NT2/D1 (cell line): ENCODE measurements at regions not wholly inside any gene's neighbourhood (a gene's known extent, or its start where the extent isn't known, plus 50 kb on each side); places are given as distances from the start of the nearest gene placed in this dataset.

Source experiments
- DNase-seq: peaks from one replicate; pipeline ENCODE4 v3.0.0-alpha.2; 2011; ENCODE audit warnings: low read depth, low spot score
- H3K27me3 ChIP-seq: 2 replicates; pipeline ENCODE4 v1.6.0; 2011; ENCODE audit warnings: mild to moderate bottlenecking; ENCODE audit not compliant: insufficient read length, insufficient read depth
- H3K36me3 ChIP-seq: 2 replicates; pipeline ENCODE4 v1.6.1; 2011; ENCODE audit warnings: mild to moderate bottlenecking, low read length, mixed read lengths; ENCODE audit not compliant: insufficient read depth, insufficient read length
- H3K4me1 ChIP-seq: 2 replicates; pipeline ENCODE4 v1.5.1; 2011; ENCODE audit not compliant: insufficient read depth, insufficient read length
- H3K4me3 ChIP-seq: 2 replicates; pipeline ENCODE4 v1.5.1; 2011; ENCODE audit warnings: low read depth; ENCODE audit not compliant: insufficient read length
- H3K9ac ChIP-seq: 2 replicates; pipeline ENCODE4 v1.6.0; 2011; ENCODE audit warnings: low read depth; ENCODE audit not compliant: insufficient read length
- H3K9me3 ChIP-seq: 2 replicates; pipeline ENCODE4 v1.5.1; 2011; ENCODE audit warnings: mild to moderate bottlenecking, low read length; ENCODE audit not compliant: insufficient read depth
- SUZ12 ChIP-seq: IDR thresholded peaks from 2 replicates; pipeline ENCODE4 v1.6.1; 2011; ENCODE audit not compliant: insufficient read length, insufficient read depth; ENCODE audit errors: extremely low read depth
- YY1 ChIP-seq: IDR thresholded peaks from 2 replicates; pipeline ENCODE4 v1.6.1; 2011; ENCODE audit not compliant: insufficient read length, insufficient read depth
- ZNF274 ChIP-seq: IDR thresholded peaks from 2 replicates; pipeline ENCODE4 v1.6.1; 2011; ENCODE audit warnings: mild to moderate bottlenecking, low read depth, low read length

GRCh38 chr14:53796734-53797133, 159.9 kb downstream of the BMP4 start:
- Histone ChIP-seq H3K9me3 (no peaks in the 10 kb centered on the region), H3K36me3 (no peaks in the 10 kb centered on the region), H3K9ac (no peak overlapping the region), H3K4me1 (no peaks in the 10 kb centered on the region), H3K27me3 (no peaks in the 10 kb centered on the region), H3K4me3 (no peak overlapping the region)
- DNase-seq, result no peak
- TF ChIP-seq YY1 (no peak), SUZ12 (no peak)

DNA sequence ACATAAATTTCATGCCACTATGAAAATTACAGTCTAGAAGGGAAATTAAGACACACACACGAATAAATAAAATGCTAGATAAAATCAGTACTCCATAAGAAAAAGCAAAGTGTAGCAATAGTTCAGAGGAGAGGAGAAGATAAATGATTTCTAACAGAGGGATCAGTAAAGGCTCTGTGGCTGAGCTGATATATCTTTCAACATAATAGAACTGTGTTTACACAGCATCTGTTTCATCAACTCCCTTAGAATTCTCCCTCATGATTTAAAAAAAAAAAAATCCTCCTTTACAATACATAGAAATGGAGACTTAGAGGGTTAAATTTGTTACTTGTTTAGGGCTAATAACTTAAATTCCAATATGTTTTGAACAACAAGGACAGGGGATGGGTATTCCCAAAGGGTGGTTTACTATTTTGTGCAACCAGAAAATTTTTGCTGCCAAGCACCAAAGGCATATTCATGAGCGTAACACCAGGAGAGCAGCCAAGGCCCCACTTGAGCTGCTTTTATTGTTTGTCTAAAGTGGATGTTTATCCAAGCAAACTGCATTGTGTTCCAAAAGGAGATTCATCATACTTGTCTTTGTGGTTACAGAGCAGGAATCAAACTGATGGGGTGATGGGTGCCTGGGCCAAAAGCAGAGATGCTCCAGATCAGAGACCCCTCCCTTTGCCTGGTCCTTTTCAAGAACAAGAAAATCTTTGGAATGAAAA, 162.7 kb downstream of the BMP4 start:
- TF ChIP-seq YY1 (no peak), SUZ12 (no peak), ZNF274 (no peak)
- Histone ChIP-seq H3K36me3 (no peaks in the 10 kb centered on the region), H3K27me3 (no peaks in the 10 kb centered on the region), H3K4me3 (no peak overlapping the region), H3K9ac (no peak overlapping the region), H3K9me3 (no peaks in the 10 kb centered on the region), H3K4me1 (no peaks in the 10 kb centered on the region)
- no peak for DNase-seq

GRCh38 chr14:53792909-53793308, 163.7 kb downstream of the BMP4 start:
- Histone ChIP-seq H3K36me3 (no peaks in the 10 kb centered on the region), H3K9me3 (no peaks in the 10 kb centered on the region), H3K9ac (no peak overlapping the region), H3K4me1 (no peaks in the 10 kb centered on the region), H3K27me3 (no peaks in the 10 kb centered on the region), H3K4me3 (no peak overlapping the region)
- TF ChIP-seq ZNF274 (no peak), SUZ12 (no peak), YY1 (no peak)
- no peak for DNase-seq

- Histone ChIP-seq H3K27me3 (no peaks in the 10 kb centered on the region), H3K9me3 (no peaks in the 10 kb centered on the region), H3K9ac (no peak overlapping the region), H3K4me1 (no peaks in the 10 kb centered on the region), H3K36me3 (no peaks in the 10 kb centered on the region), H3K4me3 (no peak overlapping the region)
- no peak for TF ChIP-seq SUZ12
- TF ChIP-seq YY1, result no peak
- TF ChIP-seq ZNF274, result no peak
- no peak for DNase-seq
Measured at GRCh38 chr14:53790731-53791500, 165.7 kb downstream of the BMP4 start.

DNA sequence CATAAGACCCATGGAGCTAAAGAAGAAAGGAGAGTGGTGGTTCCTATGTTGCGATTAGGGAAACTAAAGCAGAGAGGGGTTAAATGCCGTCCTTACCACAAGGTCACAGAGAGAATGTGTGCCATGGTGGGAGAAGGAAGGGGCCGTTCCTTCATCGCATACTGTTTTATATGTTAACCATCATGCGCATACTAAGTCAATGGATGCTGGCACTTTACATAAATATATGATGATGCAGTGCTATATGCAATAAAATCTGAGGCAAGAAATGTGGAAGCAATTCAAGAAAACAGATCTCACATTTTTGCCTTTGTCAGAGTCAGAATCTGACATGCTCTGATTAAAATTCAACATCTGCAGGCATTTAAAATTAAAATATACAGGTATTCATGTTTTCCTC, 168.1 kb downstream of the BMP4 start:
- Histone ChIP-seq H3K27me3 (no peaks in the 10 kb centered on the region), H3K9ac (no peak overlapping the region), H3K9me3 (no peaks in the 10 kb centered on the region), H3K4me1 (no peaks in the 10 kb centered on the region), H3K4me3 (no peak overlapping the region), H3K36me3 (no peaks in the 10 kb centered on the region)
- TF ChIP-seq YY1 (no peak), ZNF274 (no peak), SUZ12 (no peak)
- DNase-seq, result no peak

GRCh38 chr14:53786045-53786444, 170.6 kb downstream of the BMP4 start:
- TF ChIP-seq SUZ12, result no peak
- no peak for TF ChIP-seq ZNF274
- TF ChIP-seq YY1, result no peak
- H3K4me1 ChIP-seq, result no peaks in the 10 kb centered on the region
- no peak overlapping the region for H3K4me3 ChIP-seq
- H3K27me3 ChIP-seq, result no peaks in the 10 kb centered on the region
- no peaks in the 10 kb centered on the region for H3K36me3 ChIP-seq
- H3K9ac ChIP-seq, result no peak overlapping the region
- H3K9me3 ChIP-seq, result no peaks in the 10 kb centered on the region
- DNase-seq, result no peak

DNA sequence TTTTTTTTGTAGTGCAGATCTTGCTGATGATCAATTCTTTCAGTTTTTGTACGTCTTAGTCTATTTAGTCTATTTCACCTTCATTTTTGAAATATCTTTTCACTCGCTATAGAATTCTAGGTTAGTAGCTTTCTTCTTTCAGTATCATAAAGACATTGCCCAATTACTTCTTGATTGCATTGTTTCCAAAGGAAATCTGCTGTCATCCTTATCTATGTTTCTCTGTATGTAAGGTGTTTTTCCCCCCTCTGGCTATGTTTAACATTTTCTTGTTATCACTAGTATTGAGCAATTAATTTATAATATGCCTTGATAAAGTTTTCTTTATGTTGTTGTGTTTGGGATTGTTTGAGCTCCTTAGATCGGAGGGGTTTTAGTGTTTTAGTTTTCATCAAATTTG, 171.9 kb downstream of the BMP4 start:
- Histone ChIP-seq H3K27me3 (no peaks in the 10 kb centered on the region), H3K36me3 (no peaks in the 10 kb centered on the region), H3K4me3 (no peak overlapping the region), H3K9ac (no peak overlapping the region), H3K9me3 (no peaks in the 10 kb centered on the region), H3K4me1 (no peaks in the 10 kb centered on the region)
- DNase-seq, result no peak
- no peak for TF ChIP-seq SUZ12
